GM13977 (cell line): ENCODE measurements at regions not wholly inside any gene's neighbourhood (a gene's known extent, or its start where the extent isn't known, plus 50 kb on each side); places are given as distances from the start of the nearest gene placed in this dataset.

ENCODE experiments used
- DNase-seq: peaks from one replicate; pipeline ENCODE4 v3.0.0; 2012; ENCODE audit warnings: low spot score
- in situ Hi-C: fragments of 300-500 bp; cut with MboI; formaldehyde crosslinking; loops from one replicate; pipeline ENCODE4 v1.12.0; 2022; ENCODE audit warnings: low sequenced_read_pairs, low pct_unique_long_range_greater_than_20kb, mixed read lengths, inconsistent platforms; ENCODE audit not compliant: unreplicated experiment
- TF ChIP-seq, protein P1 (sequence below): IDR thresholded peaks from 2 replicates; pipeline ENCODE4 v1.5.1; 2012; ENCODE audit warnings: mild to moderate bottlenecking, control low read depth; ENCODE audit not compliant: insufficient read depth; ENCODE audit errors: extremely low read depth, missing control alignments

DNA sequence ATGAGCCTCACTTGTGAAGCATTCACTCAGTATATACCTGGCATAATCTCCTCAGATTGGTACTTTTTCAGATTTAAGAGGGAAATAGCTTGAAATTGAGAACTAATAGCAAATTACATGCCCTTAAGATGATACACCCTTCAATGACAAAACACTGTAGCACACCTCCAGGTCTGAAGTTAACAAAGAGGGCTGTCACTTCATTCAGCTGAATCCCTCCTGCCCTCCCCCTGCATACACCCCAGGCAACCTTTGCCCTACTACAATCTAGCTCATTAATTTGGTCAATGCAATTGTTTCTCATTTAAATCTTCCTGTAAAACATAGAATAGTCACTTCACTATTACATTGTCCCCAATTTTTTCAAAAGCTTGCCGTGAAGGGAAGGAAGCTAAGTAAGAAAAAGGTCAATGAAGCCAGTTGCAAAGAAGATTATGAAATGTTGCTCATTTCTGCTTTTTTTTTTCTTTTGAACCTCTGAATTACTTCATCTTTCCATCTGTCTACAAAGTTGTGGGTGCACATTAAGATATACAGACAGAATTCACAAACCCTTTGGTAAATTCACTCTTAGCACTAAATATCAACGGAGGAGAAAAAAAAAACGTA is 294.8 kb upstream of the PTGER4 start:
- TF ChIP-seq, protein P1, sequence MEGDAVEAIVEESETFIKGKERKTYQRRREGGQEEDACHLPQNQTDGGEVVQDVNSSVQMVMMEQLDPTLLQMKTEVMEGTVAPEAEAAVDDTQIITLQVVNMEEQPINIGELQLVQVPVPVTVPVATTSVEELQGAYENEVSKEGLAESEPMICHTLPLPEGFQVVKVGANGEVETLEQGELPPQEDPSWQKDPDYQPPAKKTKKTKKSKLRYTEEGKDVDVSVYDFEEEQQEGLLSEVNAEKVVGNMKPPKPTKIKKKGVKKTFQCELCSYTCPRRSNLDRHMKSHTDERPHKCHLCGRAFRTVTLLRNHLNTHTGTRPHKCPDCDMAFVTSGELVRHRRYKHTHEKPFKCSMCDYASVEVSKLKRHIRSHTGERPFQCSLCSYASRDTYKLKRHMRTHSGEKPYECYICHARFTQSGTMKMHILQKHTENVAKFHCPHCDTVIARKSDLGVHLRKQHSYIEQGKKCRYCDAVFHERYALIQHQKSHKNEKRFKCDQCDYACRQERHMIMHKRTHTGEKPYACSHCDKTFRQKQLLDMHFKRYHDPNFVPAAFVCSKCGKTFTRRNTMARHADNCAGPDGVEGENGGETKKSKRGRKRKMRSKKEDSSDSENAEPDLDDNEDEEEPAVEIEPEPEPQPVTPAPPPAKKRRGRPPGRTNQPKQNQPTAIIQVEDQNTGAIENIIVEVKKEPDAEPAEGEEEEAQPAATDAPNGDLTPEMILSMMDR, result no peak
- DNase-seq, result no peak
- in situ Hi-C loops, result no loop called here

DNA sequence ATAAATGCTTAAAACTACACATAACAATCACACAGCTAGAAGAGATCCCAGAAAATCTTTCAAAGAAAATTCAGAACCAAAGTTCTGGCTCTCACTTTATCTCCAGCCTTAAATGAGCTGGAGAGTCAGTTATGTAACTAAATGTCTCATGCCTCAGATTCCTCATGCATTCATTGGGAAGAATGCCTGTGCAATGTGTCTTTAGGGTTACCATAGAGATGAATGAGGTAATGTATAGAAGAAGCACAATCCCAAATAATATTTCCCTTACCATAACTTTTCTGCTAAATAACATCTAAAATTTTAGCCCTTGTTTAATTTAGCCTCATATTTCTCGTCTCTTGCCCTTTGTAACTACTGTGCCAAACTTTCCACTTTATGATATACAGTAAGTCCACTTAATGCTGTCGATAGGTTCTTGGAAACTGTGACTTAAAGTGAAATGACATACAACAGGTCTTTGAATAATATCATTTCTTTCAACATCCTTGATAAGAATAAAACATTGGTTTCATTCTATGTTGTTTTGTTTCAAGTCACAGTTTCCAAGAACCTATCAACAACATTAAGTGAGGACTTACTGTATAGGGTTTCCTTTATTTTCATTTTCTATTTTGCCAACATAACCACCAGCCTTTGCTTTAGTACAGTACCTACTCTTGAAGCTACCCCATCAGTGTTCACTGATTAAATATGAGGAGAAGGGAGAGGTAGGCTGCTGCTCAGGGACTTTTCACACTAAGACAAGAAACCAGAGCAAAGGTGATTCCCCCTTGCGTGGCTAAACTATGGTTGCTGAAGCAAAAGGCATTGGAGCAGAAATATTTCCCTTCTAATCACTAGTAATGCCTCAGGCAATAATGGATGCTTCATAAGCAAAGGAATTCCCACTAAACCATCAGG is 295.7 kb upstream of the PTGER4 start:
- in situ Hi-C loops, result no loop called here
- TF ChIP-seq, protein P1, result no peak
- DNase-seq, result no peak

DNA sequence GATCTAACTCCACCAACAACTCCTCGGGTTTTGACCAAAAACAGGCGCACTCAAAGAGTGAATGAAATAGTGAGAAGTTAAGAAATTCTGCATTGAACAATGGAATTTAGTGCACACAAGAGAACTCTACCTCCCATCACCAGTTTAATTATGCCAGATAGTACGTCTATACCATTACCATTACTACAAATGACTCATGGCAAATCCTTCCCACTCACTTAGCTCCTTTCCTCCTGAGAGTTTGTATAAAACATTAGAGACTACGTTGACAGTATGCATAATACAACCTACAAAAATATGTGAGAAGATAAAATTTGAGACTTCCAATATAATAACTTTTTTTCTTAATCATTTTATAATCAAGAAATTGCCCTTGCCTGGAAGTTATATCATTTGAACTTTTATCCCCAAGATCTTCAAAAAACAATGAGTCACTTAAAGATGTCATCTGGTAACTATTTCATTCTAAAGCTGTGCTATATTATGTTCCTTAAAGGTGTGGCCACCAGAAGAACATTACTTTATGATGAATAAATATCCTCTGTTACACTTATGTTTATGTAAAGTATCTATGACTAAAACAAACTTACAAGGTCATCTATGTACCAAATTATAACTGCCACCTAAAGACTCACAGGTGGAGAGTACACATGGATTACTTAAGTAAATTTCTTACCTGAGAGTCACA is 297.9 kb upstream of the PTGER4 start:
- DNase-seq, result no peak
- TF ChIP-seq, protein P1, result no peak

DNA sequence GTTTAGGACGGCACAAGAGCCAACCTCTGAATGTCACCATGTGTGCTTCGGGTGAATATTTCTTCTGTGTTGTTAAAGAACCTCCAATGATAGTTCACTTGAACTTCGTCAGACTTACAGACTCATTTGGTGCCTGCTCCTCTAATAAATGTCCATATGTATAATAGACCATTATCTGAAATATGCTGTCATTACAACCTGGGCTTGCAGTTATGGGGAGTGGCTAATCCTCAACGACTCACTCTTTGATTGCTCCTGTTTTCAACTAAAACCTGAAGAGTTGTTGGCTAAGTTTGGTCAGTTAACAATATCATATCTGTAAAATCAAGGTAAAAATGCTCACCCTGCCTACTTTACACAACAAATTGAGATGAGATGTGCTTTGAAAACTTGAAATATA is 298.7 kb upstream of the PTGER4 start:
- no peak for DNase-seq
- in situ Hi-C loops, result no loop called here
- TF ChIP-seq, protein P1, result no peak

More for the DNA sequence above, 297.9 kb upstream of the PTGER4 start:
- in situ Hi-C loops, result no loop called here

DNA sequence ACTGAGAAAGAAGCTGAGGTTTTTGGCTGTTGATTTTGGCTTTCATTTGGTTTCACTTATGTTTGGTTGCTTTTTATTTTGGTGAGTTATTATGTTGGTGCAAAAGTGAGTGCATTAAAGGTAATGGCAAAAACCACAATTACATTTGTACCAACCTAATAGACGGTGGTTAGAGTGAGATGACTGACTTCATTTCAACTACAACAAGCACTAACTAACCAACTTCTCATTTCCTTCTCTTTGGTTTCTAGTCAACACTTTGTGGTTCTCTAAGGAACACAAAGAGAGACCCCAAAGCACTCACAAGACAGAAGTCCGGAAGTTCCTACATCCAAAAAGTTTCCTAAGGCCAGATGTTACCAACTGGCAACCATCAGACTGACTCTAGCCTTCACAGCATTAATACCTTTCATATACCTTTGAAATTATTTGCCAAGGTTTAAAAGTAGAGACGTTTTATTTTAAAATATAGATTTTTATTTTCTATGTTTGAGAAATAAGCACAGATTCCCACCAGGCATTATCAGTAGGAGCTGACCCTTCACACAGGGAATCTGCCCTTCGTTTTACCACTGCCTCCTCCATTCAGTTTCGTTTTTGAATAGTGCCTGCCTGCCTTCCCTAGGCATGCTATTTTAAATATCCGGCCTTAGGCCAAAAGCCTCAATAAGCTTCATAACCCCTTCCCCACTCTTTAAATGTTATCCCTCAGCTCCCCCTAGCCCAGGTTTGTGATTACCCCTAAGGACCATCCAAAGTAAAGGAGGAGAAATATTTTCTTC is 301.1 kb upstream of the PTGER4 start:
- TF ChIP-seq, protein P1, result no peak
- in situ Hi-C loops, result no loop called here
- no peak for DNase-seq

DNA sequence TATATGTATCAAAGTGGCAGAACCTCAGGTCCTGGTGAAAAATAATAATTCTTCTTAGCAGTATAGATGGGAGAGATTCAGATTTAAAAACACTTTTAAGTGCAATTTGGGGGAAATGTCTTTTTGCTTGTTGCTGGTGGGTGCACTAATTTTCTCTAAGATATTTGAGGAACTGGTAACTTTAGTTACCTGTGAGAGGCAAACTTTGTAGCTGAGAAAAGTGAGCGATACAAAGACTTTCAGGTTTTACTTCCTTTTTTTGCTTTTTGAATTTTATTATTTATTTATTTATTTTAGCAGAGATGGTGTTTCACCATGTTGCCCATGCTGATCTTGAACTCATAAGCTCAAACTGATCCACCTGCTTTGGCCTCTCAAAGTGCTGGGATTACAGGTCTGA is 303.1 kb upstream of the PTGER4 start:
- TF ChIP-seq, protein P1, result no peak
- in situ Hi-C loops, result no loop called here
- no peak for DNase-seq
